ENCODE measurements at regions not wholly inside any gene's neighbourhood (a gene's known extent, or its start where the extent isn't known, plus 50 kb on each side); places are given as distances from the start of the nearest gene placed in this dataset.

DNA sequence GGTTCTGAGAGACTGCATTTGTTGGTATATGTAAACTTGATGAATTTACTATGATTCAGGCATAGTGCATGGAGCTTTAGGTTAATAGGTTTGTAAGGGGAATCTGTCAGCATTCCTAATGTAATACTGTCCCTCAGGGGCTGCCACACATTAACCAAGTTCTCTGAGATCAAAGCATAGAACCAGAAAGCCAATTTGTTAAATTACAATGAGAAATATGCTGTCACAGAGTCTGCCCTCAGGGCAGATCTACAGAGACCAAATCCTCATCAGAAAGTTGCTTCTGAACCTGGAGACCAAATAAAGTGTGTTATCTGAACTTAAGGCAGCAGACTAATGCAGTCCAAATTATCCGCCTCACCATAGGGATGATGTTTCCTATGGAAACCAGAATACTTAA, 250.8 kb upstream of the HTR1E start:
- TF ChIP-seq, protein P1, sequence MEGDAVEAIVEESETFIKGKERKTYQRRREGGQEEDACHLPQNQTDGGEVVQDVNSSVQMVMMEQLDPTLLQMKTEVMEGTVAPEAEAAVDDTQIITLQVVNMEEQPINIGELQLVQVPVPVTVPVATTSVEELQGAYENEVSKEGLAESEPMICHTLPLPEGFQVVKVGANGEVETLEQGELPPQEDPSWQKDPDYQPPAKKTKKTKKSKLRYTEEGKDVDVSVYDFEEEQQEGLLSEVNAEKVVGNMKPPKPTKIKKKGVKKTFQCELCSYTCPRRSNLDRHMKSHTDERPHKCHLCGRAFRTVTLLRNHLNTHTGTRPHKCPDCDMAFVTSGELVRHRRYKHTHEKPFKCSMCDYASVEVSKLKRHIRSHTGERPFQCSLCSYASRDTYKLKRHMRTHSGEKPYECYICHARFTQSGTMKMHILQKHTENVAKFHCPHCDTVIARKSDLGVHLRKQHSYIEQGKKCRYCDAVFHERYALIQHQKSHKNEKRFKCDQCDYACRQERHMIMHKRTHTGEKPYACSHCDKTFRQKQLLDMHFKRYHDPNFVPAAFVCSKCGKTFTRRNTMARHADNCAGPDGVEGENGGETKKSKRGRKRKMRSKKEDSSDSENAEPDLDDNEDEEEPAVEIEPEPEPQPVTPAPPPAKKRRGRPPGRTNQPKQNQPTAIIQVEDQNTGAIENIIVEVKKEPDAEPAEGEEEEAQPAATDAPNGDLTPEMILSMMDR (IDR thresholded peaks at IDR 0.05), result no peak
- TF ChIP-seq POLR2A (IDR thresholded peaks at IDR 0.05), result no peak

Measured in prostate gland (tissue), 2 donors.